PC-3 (cell line): ENCODE measurements at regions not wholly inside any gene's neighbourhood (a gene's known extent, or its start where the extent isn't known, plus 50 kb on each side); places are given as distances from the start of the nearest gene placed in this dataset.

Experiments used
- CTCF ChIP-seq: fragments of 300-600 bp; sonication (generic); conservative IDR thresholded peaks from 2 replicates; pipeline ENCODE4 v1.5.1; 2017; ENCODE audit warnings: antibody characterized with exemption, low read depth, mild to moderate bottlenecking, low read length
- EZH2 ChIP-seq: fragments of 300-600 bp; sonication (generic); IDR thresholded peaks from one replicate; pipeline ENCODE4 v1.6.1; 2017; ENCODE audit warnings: antibody characterized with exemption, mild to moderate bottlenecking, low read length; ENCODE audit not compliant: unreplicated experiment

DNA sequence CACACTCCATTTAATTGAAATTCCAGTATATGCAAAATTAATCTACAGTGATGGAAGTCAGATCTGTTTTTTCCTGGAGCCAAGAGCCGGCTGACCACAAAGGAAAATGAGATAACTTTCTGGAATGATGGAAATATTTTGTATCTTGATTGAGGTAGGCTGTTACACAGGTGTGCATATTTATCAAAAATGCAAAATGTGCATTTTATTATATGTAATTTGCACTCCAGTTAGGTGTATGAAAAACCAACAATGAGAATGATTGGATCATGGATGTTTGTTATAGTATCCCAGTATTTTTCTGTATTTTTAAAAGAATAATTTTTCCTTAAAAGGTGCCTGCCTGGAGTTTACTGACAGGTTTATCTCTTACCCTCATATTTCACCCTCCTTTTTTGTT lies 242.0 kb upstream of the JAG1 start:
- TF ChIP-seq CTCF (no peak), EZH2 (no peak)
